ENCODE measurements at regions not wholly inside any gene's neighbourhood (a gene's known extent, or its start where the extent isn't known, plus 50 kb on each side); places are given as distances from the start of the nearest gene placed in this dataset.

DNA sequence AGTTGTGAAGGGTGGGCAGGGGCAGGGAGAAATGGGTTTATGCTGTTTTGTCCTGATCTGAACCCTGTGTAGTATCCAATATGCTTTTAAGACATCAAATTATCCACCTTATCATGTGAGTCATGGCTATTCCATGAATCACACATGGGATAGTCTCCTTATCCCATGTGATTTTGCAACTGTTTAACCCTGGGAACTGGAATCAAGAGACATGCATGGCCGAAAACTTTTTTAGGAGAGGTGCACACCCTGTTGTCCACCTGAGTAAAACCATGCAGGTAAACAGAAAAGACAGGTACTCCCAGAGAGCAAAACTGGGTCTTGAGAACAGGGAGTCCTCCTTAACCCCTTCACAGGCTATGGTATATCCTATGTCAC is 490.6 kb upstream of the HS6ST1 start:
- Histone ChIP-seq H3K4me1 (ENCODE audit: control insufficient read depth, low read length) (no peaks in the 10 kb centered on the region), H4K20me1 (ENCODE audit: control insufficient read depth, insufficient read depth, low read depth, low read length) (no peaks in the 10 kb centered on the region), H3K4me3 (ENCODE audit: low read length) (no peak overlapping the region), H3F3A (ENCODE audit: control insufficient read depth, insufficient read depth) (no peaks in the 10 kb centered on the region), H3K4me2 (ENCODE audit: low read length) (no peak overlapping the region), H3K9me2 (replicated peaks; ENCODE audit: control insufficient read depth, low read length) (no peaks in the 10 kb centered on the region), H3K27me3 (ENCODE audit: control insufficient read depth, low read length) (peaks cover 5% of the 10 kb centered on the region; the same call in 1 of the 2 replicates), H3K27ac (ENCODE audit: low read depth, low read length) (no peak overlapping the region), H3K9me3 (ENCODE audit: control insufficient read depth, insufficient read depth, low read length) (no peaks in the 10 kb centered on the region; the same call in 1 of the 2 replicates), H3K79me2 (ENCODE audit: control insufficient read depth, low read length) (no peaks in the 10 kb centered on the region), H3K36me3 (ENCODE audit: control insufficient read depth, low read length) (no peaks in the 10 kb centered on the region)
- no peak for TF ChIP-seq EZH2phosphoT487 (IDR thresholded peaks at IDR 0.05; ENCODE audit: borderline replicate concordance, low read length)
- TF ChIP-seq, protein P1, sequence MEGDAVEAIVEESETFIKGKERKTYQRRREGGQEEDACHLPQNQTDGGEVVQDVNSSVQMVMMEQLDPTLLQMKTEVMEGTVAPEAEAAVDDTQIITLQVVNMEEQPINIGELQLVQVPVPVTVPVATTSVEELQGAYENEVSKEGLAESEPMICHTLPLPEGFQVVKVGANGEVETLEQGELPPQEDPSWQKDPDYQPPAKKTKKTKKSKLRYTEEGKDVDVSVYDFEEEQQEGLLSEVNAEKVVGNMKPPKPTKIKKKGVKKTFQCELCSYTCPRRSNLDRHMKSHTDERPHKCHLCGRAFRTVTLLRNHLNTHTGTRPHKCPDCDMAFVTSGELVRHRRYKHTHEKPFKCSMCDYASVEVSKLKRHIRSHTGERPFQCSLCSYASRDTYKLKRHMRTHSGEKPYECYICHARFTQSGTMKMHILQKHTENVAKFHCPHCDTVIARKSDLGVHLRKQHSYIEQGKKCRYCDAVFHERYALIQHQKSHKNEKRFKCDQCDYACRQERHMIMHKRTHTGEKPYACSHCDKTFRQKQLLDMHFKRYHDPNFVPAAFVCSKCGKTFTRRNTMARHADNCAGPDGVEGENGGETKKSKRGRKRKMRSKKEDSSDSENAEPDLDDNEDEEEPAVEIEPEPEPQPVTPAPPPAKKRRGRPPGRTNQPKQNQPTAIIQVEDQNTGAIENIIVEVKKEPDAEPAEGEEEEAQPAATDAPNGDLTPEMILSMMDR (IDR thresholded peaks at IDR 0.05; ENCODE audit: low read depth, low read length, poor library complexity, severe bottlenecking) = no peak

DNA sequence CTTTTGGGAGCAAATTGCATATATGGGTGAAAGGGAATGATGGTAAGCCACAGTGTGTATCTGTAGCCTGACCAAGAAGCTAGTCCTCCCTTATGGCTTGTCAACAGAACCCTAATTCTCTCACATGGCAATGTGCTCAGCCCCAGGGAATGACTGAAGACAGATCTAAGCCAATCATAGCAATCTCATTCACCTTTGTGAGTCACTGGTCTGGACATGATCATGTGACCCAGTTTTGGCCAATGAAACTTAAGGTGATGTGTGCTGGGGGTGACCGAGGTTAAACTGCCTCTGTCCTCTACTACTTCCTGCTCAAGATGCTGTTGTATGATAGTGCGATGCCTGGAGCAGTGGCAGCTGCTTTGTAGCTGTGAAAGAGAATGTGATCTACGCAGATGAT is 491.2 kb upstream of the HS6ST1 start:
- Histone ChIP-seq H4K20me1 (ENCODE audit: control insufficient read depth, insufficient read depth, low read depth, low read length) (no peaks in the 10 kb centered on the region), H3K9me3 (ENCODE audit: control insufficient read depth, insufficient read depth, low read length) (no peaks in the 10 kb centered on the region; the same call in 1 of the 2 replicates), H3K4me3 (ENCODE audit: low read length) (no peak overlapping the region), H3K27ac (ENCODE audit: low read depth, low read length) (no peak overlapping the region), H3K79me2 (ENCODE audit: control insufficient read depth, low read length) (no peaks in the 10 kb centered on the region), H3K9me2 (replicated peaks; ENCODE audit: control insufficient read depth, low read length) (no peaks in the 10 kb centered on the region), H3K36me3 (ENCODE audit: control insufficient read depth, low read length) (no peaks in the 10 kb centered on the region), H3K4me1 (ENCODE audit: control insufficient read depth, low read length) (no peaks in the 10 kb centered on the region), H3K27me3 (ENCODE audit: control insufficient read depth, low read length) (0 out of 2 replicates have a peak, but pooled peaks cover 4% of the 10 kb centered on the region), H3F3A (ENCODE audit: control insufficient read depth, insufficient read depth) (no peaks in the 10 kb centered on the region), H3K4me2 (ENCODE audit: low read length) (no peak overlapping the region)
- TF ChIP-seq, protein P1 (IDR thresholded peaks at IDR 0.05; ENCODE audit: low read depth, low read length, poor library complexity, severe bottlenecking) = no peak
- TF ChIP-seq EZH2phosphoT487 (IDR thresholded peaks at IDR 0.05; ENCODE audit: borderline replicate concordance, low read length) = no peak

DNA sequence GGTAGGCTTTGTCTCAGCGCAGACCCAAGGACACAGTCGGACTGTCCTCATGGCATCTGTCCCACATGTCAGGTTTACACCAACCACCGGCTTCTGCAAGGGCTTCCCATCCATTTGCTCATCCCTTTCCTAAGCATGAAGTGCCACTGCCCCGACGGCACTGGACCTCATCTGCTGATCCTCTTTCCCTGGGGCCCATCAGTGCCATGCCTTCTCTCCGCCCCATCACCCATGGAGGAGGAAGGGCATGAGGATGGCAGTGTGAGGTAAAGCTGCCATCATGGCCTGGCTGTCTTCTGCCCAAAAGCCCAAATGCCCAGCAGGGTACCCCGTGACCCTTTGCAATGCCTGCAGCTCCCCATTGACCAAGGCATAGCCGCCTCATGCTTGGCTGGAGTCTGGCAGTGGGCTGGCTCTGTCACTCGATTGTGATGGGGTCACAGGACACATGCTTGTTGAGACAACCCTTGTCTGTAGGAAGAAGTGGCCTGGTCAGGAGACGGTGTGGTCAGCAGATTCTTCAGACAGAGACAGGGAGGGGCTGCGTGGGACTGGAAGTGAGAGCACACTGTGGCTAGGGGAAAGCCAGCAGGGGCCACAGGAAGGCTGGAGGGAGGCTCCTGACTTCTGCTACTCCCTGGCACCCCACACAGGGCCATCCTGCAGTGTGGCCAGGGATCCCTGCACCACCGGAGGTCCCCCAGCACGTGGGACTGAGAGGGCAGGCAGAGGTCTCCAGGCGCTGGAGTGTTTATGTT is 493.7 kb upstream of the HS6ST1 start:
- Histone ChIP-seq H3K27ac (ENCODE audit: low read depth, low read length) (no peak overlapping the region), H4K20me1 (ENCODE audit: control insufficient read depth, insufficient read depth, low read depth, low read length) (no peaks in the 10 kb centered on the region), H3K9me2 (replicated peaks; ENCODE audit: control insufficient read depth, low read length) (no peaks in the 10 kb centered on the region), H3K36me3 (ENCODE audit: control insufficient read depth, low read length) (no peaks in the 10 kb centered on the region), H3F3A (ENCODE audit: control insufficient read depth, insufficient read depth) (no peaks in the 10 kb centered on the region), H3K27me3 (ENCODE audit: control insufficient read depth, low read length) (no peaks in the 10 kb centered on the region), H3K4me3 (ENCODE audit: low read length) (no peak overlapping the region), H3K4me2 (ENCODE audit: low read length) (no peak overlapping the region), H3K9me3 (ENCODE audit: control insufficient read depth, insufficient read depth, low read length) (no peaks in the 10 kb centered on the region; the same call in 1 of the 2 replicates), H3K79me2 (ENCODE audit: control insufficient read depth, low read length) (no peaks in the 10 kb centered on the region), H3K4me1 (ENCODE audit: control insufficient read depth, low read length) (no peaks in the 10 kb centered on the region)
- TF ChIP-seq EZH2phosphoT487 (IDR thresholded peaks at IDR 0.05; ENCODE audit: borderline replicate concordance, low read length) = no peak
- TF ChIP-seq, protein P1 (IDR thresholded peaks at IDR 0.05; ENCODE audit: low read depth, low read length, poor library complexity, severe bottlenecking) = no peak

Data from DOHH2 (cell line).